ENCODE measurements at regions not wholly inside any gene's neighbourhood (a gene's known extent, or its start where the extent isn't known, plus 50 kb on each side); places are given as distances from the start of the nearest gene placed in this dataset.

DNA sequence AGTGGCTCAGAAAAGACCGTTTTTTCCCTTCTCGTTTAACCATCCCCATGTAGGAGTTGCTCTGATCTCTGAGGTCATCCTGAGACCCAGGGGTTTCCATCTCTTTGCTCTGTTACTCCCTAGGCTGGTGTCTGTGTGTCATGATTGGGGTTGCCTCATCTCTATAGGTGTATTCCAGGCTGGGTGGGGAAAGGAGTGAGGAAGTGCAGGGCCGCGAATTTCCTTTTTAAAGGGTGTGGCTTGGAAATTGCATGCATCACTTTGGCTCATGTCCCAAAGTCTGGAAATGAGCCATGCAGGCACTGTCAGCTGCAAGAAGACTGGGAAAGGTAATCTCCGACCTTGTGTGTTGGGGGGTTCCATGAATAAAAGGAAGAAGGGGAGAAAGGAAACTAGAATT, 201.9 kb downstream of the AACS start:
- no peak for DNase-seq (ENCODE audit: low read depth in 2 of 2, low spot score in 1 of 2)

DNA sequence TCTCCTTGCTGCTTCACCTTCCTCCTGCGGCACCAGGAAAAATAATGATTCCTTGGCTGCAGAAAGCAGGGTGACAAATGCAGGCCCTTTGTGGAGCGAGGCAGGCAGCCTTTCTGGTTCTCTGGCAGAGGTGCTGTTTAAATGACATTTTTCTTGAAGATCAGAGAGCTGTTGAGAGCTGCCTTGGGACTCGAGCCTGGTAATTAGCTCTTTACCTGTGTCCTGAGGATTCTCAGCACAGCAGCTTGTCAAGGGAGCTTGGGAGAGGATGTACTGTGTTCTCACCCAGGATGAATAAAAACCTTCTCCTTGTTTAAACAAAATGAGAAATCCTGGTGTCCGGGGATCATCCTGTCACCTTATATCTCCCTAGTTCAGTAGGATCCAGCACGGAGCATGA, 204.0 kb downstream of the AACS start:
- DNase-seq (ENCODE audit: low read depth in 2 of 2, low spot score in 1 of 2): no peak

DNA sequence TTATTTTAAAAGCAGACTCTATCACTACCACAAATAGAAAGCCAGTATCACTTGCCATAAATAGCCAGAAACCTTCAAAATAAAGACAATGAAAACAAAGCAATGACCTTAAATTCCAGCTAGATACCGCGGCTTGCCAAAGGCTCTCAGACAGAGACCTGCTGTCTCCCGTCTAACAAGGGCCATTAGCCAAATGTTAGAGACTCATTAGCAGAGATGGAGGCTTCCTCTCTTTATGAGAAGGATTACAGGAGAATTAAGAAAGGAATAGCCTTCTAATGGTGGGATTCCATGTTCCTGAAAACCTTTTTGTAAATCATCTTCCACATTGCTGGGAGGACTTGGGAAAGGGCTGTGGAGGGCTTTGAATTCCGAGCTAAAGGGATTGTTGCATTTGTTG, 206.7 kb downstream of the AACS start:
- DNase-seq (ENCODE audit: low read depth in 2 of 2, low spot score in 1 of 2): no peak

DNA sequence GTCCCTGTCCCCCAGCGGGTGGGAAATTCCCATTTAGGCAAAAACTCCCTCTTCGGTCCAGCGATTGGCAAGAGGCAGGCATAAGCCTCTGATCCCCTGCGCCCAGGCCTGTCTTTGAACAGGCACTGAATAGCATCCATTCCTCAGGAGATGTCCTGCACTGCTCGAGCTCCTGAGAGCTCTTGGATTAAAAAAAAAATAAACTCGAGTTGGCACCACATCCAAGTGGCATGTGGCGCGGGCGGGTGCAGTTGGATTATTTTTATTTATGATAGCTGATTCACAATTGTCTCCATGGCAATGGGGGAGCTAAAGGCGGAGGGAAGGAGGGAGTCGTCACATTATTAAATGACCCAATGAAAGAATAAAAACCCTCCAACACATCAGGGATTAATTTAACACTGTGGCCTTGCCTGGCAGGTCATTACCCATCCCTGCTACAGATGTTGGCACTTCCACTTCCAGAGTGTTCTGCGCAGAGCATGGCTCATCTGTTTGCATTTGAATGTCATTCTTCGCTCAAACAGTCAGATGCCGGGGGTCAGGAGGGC, 207.2 kb downstream of the AACS start:
- DNase-seq (ENCODE audit: low read depth in 2 of 2, low spot score in 1 of 2): no peak

- no peak for DNase-seq (ENCODE audit: low read depth in 2 of 2, low spot score in 1 of 2)
Observed at GRCh38 chr12:125276567-125276966, 211.3 kb downstream of the AACS start.

- no peak for DNase-seq (ENCODE audit: low read depth in 2 of 2, low spot score in 1 of 2)
Observed at GRCh38 chr12:125280482-125281377, 215.5 kb downstream of the AACS start.

GRCh38 chr12:125282921-125283320, 217.7 kb downstream of the AACS start:
- no peak for DNase-seq (ENCODE audit: low read depth in 2 of 2, low spot score in 1 of 2)

- DNase-seq (ENCODE audit: low read depth in 2 of 2, low spot score in 1 of 2): no peak
Observed at GRCh38 chr12:125283521-125283920, 218.3 kb downstream of the AACS start.

DNA sequence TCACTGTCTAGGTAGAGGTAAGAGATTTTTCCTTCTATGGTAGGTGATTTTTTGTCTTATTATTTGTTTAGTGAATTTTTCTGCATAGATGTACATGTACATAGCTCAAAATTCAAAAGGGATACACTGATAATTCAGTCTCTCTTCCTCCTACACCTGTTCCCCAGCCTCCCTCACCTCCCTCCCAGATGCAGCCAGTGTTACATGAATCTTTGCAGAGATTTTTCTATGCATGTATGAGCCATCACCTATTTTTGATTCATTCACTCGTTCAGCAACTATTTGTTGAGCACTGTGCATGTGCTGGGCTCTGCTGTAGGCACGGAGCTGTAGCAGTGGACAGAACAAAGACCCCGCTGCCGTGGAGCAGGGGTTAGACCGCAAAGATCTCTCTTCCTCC, 218.9 kb downstream of the AACS start:
- no peak for DNase-seq (ENCODE audit: low read depth in 2 of 2, low spot score in 1 of 2)

DNA sequence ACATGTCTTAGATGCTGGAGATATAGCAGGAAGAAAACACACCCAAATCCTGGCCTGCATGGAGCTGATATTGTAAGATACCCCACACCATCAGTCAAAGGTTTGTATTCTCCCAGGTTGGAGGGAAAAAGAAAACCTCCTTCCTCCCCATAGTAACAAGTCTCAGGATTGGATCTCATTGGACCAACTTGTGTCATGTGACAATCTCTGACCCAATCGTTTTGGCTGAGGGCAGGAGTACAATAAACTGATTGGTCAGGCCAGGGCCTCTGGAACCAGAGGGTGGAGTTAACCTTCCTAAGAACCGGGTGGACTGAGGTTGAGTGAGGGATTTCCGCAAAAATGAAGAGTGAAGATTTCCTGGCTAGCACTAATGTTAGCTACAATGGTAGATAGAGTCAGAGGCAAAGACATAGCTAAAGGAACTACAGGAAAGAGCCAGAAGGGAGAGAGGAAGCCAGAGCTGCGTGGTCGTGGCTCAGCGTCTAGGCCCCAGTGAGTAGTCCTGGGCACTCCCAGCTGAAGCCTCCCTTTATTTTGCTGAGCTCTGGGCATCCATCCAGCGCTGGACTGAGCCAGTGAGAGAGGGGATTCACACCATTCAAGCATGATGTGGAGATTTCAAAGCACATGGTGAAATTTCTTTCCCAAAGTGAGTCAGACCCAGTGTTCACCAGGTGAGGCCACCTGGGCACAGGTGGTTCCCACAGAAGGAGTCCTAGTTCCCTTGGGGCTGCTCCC, 219.9 kb downstream of the AACS start:
- DNase-seq (ENCODE audit: low read depth in 2 of 2, low spot score in 1 of 2): no peak

- no peak for DNase-seq (ENCODE audit: low read depth in 2 of 2, low spot score in 1 of 2)
Observed at GRCh38 chr12:125286005-125286727, 220.9 kb downstream of the AACS start.

DNA sequence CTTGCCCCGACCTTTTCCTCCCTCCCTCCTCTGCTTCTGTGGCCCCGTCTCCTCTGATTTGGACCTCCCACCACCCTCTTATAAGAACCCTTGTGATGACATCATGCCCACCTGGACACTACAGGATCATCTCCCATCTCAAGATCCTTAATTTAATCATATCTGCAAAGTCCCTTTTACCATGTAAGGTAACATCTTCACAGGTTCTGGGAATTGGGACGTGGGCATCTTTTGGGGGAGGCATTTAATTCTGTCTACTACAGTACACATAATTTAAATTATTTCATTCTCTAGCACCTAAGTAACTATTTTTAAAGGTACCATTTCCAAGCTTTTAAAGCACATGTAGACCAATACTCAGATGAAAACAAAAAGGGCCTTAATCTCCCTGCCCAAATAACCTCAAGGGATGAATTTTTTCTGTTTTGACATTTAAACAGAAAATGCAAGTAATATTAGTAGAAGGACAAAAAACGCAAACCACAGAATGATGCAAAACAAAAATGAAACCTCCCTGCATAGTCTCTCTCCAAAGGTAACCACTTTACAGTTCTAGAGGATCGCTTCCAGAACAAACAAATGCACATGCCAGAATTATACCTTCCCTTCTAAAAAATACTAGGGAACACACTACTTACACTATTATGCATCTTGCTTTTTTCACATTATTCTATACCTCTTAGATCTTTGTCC, 222.1 kb downstream of the AACS start:
- no peak for DNase-seq (ENCODE audit: low read depth in 2 of 2, low spot score in 1 of 2)

DNA sequence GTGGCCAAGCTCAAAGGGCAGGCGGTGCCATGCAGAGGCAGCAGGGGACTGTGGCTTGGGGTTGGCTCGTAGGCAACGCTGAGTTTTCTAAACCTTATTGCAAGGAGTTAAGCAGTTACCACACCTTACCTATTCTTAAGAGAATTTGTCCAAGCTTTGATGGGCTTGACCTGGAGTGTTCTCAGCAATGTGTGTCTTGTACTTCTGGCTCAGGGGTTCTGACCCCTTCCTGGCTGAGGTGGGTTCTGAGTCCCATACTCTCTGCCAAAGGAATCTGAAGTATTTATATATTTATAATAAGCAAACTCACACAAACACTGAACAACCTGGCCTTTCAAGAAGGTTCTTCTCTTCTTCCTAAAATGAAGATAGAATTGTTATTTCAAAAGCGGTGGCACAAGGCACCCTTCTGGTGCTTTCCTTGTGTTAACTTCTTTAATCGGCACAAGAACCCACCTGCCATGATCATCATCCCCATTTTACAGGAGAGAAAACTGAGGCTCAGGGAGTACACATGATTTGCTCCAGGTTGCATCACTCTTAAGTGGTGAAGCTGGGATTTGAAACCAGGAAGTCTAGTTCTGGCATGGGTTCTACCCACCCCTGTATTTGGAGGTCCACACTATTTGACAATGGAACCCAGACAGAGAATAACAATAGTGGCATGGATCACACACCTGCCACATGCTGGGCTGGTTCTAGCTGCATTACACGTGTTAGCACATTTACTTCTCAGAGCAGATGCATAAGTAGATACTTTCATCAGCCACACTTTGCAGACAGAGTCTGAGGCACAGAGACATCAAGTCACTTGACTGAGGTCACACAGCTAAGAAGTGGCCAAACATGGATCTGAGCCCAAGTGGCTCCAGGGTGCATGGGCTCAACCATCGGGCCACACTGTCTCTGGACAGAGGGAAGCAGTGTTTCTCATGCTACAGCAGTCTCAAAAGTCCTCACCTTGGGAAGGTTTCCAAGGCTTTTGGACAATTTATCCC, 224.0 kb downstream of the AACS start:
- no peak for DNase-seq (ENCODE audit: low read depth in 2 of 2, low spot score in 1 of 2)

DNA sequence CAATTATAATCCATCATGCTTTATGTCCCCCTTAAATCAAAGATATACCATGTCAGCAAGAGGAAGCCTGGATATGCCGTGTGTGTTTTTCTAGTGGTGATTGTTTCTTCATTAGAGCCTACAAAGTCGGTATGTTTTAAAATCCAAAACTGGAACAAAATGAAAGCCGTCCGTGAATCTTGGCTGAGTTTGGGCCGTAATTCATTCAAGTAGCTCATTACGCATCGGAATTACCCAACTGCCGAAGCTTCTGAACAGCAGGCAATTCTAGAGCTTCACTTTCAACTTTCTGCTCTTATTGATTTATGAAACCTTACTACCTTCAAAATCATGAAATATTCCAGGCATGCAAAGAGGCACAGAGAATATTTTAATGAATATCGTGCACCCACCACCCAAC, 224.7 kb downstream of the AACS start:
- no peak for DNase-seq (ENCODE audit: low read depth in 2 of 2, low spot score in 1 of 2)

- no peak for DNase-seq (ENCODE audit: low read depth in 2 of 2, low spot score in 1 of 2)
Observed at GRCh38 chr12:125292700-125293099, 227.5 kb downstream of the AACS start.

DNA sequence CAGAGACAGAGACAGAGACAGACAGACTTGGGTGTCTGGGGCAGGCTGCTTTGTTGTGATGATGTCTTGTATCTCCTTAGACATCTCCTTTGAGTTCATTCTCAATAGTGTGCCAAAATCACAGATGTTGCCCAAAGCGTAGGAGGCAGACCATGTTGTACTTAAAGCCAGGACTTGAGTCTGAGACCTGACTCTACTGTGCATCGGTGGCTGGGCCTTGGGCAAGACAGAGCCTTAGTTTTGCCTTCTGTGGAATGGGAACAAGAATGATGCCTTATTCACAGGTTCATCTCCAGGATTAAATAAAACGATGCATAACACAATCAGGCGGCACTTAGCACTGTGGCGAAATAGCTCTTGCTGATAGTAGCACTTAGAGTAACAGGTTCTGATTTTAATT, 230.3 kb downstream of the AACS start:
- DNase-seq (ENCODE audit: low read depth in 2 of 2, low spot score in 1 of 2): no peak

- DNase-seq (ENCODE audit: low read depth in 2 of 2, low spot score in 1 of 2): no peak
Observed at GRCh38 chr12:125296701-125297100, 231.5 kb downstream of the AACS start.

DNA sequence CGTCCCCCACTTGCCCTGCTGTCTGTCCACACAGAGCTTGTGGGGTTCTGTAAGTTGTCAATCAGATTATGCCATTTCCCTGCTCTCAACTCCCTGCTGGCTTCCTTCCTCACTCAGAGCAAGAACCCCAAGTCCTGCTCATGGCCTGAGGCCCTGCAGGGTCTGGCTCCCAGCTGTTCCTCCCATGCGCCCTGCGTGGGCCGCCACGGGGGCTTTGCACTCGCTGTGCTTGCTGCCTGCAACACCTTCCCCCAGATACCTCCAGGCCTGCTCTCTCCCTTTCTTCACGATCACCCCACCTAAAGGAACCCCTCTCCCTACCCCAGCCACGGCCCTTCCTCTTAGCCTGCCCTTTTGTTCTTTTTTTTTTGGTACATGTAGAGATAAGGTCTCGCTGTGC, 234.6 kb downstream of the AACS start:
- no peak for DNase-seq (ENCODE audit: low read depth in 2 of 2, low spot score in 1 of 2)

- no peak for DNase-seq (ENCODE audit: low read depth in 2 of 2, low spot score in 1 of 2)
Observed at GRCh38 chr12:125300249-125300648, 235.0 kb downstream of the AACS start.

GRCh38 chr12:125303337-125303736, 238.1 kb downstream of the AACS start:
- DNase-seq (ENCODE audit: low read depth in 2 of 2, low spot score in 1 of 2): no peak
